ENCODE measurements at regions not wholly inside any gene's neighbourhood (a gene's known extent, or its start where the extent isn't known, plus 50 kb on each side); places are given as distances from the start of the nearest gene placed in this dataset.
"Not testable (repeated sequence)": the region's sequence is repeated elsewhere in the genome, so short reads cannot be mapped to it uniquely, and the experiment has no call there.

DNA sequence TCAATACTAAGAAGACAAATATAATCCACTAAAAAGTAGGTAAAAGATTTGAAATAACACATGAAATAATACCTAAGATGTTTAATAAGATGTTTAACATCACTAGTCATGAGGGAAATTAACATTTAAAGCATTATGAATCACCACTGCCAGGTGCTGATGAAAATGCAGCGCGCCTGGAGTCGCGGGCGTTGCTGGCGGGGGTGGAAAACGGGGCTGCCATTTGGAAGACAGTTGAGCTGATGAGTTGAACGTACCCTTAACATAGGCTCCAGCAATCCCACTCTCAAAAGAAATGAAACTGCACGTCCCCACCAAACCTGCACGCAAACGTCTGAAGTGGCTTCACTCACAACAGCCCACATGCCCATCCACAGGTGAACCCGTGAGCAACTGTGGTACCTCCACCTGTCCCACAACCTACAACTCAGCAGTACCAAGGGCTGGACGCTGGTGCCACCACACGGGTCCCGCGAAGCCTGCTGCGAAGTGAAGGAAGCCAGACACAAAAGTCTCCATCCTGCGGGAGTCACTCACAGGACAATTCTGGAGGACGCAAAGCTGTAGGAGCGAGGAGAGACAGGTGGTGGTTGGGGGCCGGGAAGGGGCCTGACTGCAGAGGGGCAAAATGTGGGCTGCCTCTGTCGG, 189.3 kb downstream of the NPIPB11 start:
- not testable (repeated sequence) for H3K27ac ChIP-seq; H3K27me3 ChIP-seq; H3K4me3 ChIP-seq; H3K9me3 ChIP-seq; DNase-seq (ENCODE audit: low spot score in 2 of 2); H3K36me3 ChIP-seq
- H3K4me1 ChIP-seq = peaks cover 0 to 18% (median 3%) of the 10 kb centered on the region in 4 donors
- WGBS, 2 donors = 93 to 96% methylated on average over 22 of the region's 22 CpGs

DNA sequence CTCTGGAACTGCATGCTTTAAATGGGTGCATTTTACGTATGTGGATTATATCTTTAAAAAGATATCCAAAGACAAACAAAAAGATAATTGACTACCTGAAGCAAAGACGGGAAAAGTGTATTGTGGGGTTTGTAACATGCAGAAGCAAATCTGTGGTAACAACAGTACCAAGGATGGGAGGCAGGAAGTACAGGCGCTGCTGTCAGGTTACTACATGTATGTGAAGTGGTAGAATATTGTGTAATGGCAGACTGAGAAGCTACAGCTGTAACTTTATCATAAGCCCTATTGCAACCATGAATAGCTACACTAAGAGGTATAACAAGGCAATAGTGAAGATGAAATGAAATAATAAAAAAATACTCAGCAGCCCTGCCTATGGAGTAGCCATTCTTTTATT, 192.7 kb downstream of the NPIPB11 start:
- DNase-seq (ENCODE audit: low spot score in 2 of 2); H3K27me3 ChIP-seq; H3K9me3 ChIP-seq; H3K4me1 ChIP-seq; H3K27ac ChIP-seq; H3K4me3 ChIP-seq; H3K36me3 ChIP-seq: not testable (repeated sequence)
- 86 to 89% methylated on average over 3 of the region's 3 CpGs for WGBS, 2 donors

DNA sequence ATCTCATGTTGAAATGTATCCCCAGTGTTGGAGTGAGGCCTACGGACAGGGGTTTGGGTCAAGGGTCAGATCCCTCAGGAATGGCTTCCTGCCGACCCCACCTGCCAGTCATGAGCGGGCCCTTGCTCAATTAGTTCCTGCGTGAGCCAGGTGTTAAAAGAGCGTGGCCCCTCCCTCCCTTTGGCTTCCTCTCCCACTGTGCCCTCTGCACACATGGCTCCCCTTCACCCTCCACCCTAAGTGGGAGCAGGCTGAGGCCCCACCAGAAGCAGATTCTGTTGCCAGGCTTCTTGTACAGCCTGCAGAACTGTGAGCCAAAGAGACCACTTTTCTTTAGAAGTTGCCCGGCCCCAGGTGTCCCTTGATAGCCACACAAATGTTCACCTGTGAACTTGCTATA, 193.3 kb downstream of the NPIPB11 start:
- not testable (repeated sequence) for DNase-seq (ENCODE audit: low spot score in 2 of 2); H3K27ac ChIP-seq; H3K36me3 ChIP-seq; H3K4me1 ChIP-seq; H3K4me3 ChIP-seq; H3K9me3 ChIP-seq; H3K27me3 ChIP-seq
- WGBS, 2 donors = 77 to 85% methylated on average over 6 of the region's 6 CpGs

DNA sequence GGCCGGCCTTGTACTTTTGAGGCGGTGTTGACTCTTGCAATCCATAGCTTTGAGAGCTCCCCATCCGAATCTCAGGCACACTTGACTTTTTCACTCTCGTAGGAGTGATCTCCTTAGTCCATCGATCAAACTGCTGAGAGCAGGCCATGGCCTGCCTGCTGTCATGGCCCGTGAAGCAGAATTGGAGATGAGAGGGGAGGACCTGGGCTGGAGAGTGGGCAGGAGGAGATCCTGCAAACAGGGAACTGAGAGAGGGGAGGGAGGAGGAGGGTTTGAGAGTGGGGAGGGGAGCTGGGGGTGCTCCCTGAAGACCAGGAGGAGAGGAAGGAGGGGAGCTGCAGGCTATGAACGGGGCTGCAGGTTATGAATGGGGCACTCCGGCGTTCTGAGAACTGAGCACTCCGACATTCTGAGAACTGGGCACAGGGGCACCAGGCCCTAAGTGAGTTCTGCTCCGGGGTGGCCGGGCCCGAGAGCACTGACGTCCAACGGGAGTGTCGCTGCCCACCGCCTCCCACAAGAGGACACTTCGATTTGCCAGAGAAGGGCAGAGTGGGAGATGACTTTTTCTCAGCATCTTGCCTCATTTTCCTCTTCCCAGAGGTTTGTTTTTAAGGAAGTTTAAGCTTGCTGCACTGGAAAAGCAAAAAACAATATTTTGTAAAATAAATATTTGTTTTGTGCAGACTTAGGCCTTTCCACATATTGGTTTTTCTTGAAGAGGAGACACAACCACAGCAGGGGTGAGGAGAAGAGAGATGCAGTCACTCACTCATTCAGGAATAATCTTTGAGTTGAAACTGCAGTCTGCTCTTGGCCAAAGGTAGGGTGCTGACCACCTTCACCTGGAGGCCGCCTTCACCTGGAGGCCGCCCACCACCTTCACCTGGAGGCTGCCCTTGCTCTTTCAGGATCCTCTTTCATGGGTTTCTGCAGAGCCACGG, 194.2 kb downstream of the NPIPB11 start:
- not testable (repeated sequence) for H3K9me3 ChIP-seq; H3K4me3 ChIP-seq; H3K4me1 ChIP-seq; H3K27ac ChIP-seq; H3K27me3 ChIP-seq; H3K36me3 ChIP-seq; DNase-seq (ENCODE audit: low spot score in 2 of 2)
- 75 to 79% methylated on average over 21 of the region's 21 CpGs for WGBS, 2 donors

DNA sequence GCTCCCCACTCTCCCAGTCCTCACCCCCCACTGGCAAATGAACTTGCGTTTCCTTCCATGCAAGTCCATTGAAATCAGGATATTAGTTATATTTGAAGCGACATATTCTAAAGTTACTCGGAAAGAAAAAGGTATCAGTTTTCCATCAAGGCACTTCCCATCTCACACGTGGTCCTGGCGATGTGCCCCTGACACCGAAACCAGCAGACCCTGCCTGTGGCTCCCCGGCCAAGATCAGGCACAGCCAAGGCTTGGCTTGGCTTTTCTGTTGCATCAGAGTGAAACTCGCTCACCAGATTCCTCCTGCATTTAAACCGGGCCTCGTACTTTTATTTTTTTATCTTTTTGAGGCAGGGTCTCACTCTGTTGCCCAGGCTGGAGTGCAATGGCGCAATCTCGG, 195.1 kb downstream of the NPIPB11 start:
- H3K9me3 ChIP-seq; H3K4me3 ChIP-seq; DNase-seq (ENCODE audit: low spot score in 2 of 2); H3K4me1 ChIP-seq; H3K36me3 ChIP-seq; H3K27ac ChIP-seq; H3K27me3 ChIP-seq: not testable (repeated sequence)
- 81 to 86% methylated on average over 12 of the region's 12 CpGs for WGBS, 2 donors

DNA sequence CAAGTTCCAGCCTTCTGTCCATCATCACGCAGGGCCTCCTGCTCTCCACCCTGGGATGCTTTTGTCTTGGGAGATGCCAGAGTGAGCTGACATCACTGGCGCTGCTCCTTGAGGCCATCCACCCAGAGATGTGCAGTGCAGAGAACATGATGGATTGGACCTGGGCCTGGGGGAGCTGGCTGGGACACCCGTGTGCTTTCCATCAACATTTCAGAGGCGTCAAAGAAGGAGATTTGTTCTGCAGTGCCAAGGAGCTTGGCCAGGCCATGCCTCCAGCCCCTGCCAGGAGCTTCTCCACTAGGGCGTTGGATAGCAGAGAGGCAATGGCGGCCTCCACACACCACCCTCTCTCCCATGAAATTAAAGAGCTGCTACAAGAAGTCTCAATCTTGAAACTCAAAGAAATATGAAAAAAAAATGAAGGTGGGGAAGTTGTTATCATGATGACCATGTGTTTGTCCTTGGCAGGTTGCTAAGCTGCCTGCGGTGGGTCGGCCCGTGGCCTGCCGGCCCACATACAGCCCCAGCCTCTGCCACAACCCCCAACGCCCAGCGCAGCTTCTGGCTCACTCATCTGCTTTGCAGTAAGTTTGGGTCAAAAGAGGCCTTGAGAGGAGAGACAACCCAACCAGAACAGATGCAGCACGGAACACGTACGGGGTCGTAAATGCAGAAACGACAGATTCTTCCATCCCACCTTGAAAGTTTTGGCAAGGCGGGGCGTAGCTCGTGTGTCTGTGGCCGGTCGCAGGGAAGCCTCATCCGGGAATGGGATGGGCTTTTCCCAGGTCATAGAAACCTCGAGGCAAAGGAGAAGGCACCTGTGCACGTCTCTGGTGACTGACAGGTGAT, 196.0 kb downstream of the NPIPB11 start:
- H3K4me1 ChIP-seq; DNase-seq (ENCODE audit: low spot score in 2 of 2); H3K27ac ChIP-seq; H3K27me3 ChIP-seq; H3K36me3 ChIP-seq; H3K4me3 ChIP-seq; H3K9me3 ChIP-seq: not testable (repeated sequence)
- 90 to 91% methylated on average over 19 to 21 of the region's 25 CpGs for WGBS, 2 donors

DNA sequence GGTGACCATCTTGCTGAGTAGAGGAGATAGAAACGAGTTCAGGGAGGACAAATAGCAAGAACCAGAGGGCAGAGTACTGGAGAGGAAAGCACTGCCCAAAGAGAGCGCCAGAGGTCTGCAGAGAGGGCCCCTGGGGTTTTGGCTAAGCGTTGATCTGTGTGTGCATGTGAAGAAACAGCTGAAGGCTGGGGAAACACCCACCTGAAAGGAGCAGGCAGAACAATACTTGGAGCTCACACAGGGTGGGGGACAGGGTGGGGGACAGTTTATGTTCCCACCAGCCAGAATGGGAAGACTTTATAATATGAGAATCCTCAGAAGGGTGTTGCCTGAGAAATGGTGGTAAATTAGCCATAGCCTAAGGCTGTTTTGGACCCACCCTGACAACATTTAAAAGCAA, 200.4 kb downstream of the NPIPB11 start:
- H3K27ac ChIP-seq; H3K9me3 ChIP-seq; H3K4me3 ChIP-seq; DNase-seq (ENCODE audit: low spot score in 2 of 2); H3K36me3 ChIP-seq; H3K27me3 ChIP-seq: not testable (repeated sequence)
- 81 to 88% methylated on average over 3 of the region's 3 CpGs for WGBS, 2 donors
- H3K4me1 ChIP-seq = peaks cover 0 to 21% (median 0%) of the 10 kb centered on the region in 4 donors

DNA sequence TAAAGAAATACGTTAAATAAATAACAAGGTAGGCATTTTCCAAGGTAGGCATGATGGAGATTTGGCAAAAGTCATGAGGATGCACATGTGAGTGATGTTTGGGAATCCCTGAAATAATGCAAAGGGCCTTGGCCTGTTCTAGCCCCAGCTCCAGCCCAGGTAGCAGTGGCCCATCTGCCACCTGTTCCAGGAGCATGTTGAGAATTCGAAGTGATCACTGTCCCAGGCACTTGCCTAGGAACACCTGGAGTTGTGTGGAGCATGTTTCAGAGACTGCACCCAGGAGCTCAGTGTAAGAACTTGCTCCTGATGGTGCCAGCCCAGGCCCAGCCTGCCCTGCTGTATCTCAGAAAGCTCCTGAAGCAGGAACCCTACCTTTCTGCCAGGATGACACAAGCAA, 201.4 kb downstream of the NPIPB11 start:
- not testable (repeated sequence) for H3K36me3 ChIP-seq; DNase-seq (ENCODE audit: low spot score in 2 of 2); H3K27ac ChIP-seq; H3K9me3 ChIP-seq; H3K27me3 ChIP-seq; H3K4me3 ChIP-seq
- H3K4me1 ChIP-seq = peaks cover 0 to 29% (median 0%) of the 10 kb centered on the region in 4 donors
- WGBS, 2 donors = 97 to 100% methylated on average over 2 of the region's 2 CpGs

DNA sequence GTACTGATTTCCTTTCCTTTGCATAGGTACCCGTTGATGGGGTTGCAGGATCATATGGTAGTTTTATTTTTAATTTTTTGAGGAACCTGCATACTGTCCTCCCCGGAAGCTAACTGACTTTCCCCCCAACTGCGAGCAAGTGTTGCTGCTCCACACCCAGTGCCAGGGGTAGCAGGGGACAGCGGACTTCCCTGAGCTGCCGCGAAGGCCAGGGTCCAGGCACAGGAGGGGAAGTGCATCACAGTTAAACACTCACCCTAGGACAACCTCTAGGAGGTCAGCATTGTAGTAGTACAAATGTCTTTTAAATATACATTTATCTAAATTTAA, 201.7 kb downstream of the NPIPB11 start:
- no peak for TF ChIP-seq EP300 (IDR thresholded peaks at IDR 0.05)
- TF ChIP-seq POLR2A (IDR thresholded peaks at IDR 0.05) = no peak
- TF ChIP-seq, protein P1, sequence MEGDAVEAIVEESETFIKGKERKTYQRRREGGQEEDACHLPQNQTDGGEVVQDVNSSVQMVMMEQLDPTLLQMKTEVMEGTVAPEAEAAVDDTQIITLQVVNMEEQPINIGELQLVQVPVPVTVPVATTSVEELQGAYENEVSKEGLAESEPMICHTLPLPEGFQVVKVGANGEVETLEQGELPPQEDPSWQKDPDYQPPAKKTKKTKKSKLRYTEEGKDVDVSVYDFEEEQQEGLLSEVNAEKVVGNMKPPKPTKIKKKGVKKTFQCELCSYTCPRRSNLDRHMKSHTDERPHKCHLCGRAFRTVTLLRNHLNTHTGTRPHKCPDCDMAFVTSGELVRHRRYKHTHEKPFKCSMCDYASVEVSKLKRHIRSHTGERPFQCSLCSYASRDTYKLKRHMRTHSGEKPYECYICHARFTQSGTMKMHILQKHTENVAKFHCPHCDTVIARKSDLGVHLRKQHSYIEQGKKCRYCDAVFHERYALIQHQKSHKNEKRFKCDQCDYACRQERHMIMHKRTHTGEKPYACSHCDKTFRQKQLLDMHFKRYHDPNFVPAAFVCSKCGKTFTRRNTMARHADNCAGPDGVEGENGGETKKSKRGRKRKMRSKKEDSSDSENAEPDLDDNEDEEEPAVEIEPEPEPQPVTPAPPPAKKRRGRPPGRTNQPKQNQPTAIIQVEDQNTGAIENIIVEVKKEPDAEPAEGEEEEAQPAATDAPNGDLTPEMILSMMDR (IDR thresholded peaks at IDR 0.05) = no peak
- H3K4me3 ChIP-seq = no peak overlapping the region
- H3K36me3 ChIP-seq = no peaks in the 10 kb centered on the region
- no peak for DNase-seq (ENCODE audit: low spot score in 2 of 2)
- H3K27me3 ChIP-seq = no peaks in the 10 kb centered on the region
- no peaks in the 10 kb centered on the region for H3K9me3 ChIP-seq
- H3K27ac ChIP-seq = no peak overlapping the region
- H3K4me1 ChIP-seq = peaks cover 0 to 32% (median 0%) of the 10 kb centered on the region in 4 donors
- 89 to 93% methylated on average over 6 of the region's 6 CpGs for WGBS, 2 donors

DNA sequence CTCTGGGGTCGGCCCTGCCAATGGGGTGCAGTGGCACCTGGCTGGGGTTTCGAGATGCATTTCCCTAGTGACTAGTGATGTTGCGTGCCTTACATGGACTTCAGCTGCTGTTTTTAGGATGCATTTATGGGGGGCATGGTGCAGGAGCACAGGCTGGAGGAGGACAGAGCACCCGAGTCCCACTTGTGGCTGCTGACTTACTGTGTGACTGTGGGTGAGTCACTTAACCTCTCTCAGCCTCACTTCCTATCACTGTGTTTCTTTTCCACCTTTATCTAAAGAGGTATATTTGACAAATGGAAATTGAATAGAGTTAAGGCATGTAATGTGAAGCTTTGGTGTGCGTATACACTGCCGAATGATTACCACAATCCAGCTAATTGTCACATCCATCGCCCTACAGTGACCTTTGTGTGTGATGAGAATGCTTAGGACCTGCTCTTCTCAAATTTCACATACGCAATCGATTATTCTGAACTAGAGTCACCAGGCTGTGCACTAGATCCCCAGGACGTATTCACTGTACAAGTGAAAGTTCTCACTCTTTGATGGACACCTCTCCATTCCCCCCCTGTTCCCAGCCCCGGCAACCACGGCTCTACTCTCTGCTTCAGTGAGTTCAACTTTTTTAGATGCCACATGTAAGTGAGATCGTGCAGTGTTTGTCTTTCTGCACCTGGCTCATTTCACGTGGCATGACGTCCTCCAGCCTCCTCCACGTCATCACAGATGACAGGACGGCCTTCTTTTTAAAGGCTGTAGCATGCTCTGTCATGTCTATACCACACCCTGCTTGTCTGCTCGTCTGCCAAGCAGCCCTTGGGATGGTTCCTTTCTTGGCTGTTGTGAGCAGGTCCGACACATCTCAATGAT, 202.3 kb downstream of the NPIPB11 start:
- H3K36me3 ChIP-seq; DNase-seq (ENCODE audit: low spot score in 2 of 2); H3K4me3 ChIP-seq; H3K9me3 ChIP-seq; H3K27ac ChIP-seq; H3K27me3 ChIP-seq: not testable (repeated sequence)
- peaks cover 0 to 38% (median 0%) of the 10 kb centered on the region in 4 donors for H3K4me1 ChIP-seq
- 87 to 90% methylated on average over 17 to 18 of the region's 19 CpGs for WGBS, 2 donors

Data from tibial nerve (tissue), 4 donors.